ENCODE measurements at regions not wholly inside any gene's neighbourhood (a gene's known extent, or its start where the extent isn't known, plus 50 kb on each side); places are given as distances from the start of the nearest gene placed in this dataset.

GRCh38 chr4:15213302-15213970, 211.2 kb downstream of the CPEB2 start:
- TF ChIP-seq CTCF (IDR thresholded peaks at IDR 0.05) = no peak

GRCh38 chr4:15215109-15215508, 212.7 kb upstream of the C1QTNF7 start:
- TF ChIP-seq CTCF (IDR thresholded peaks at IDR 0.05) = no peak

GRCh38 chr4:15226203-15226602, 201.6 kb upstream of the C1QTNF7 start:
- TF ChIP-seq CTCF (IDR thresholded peaks at IDR 0.05) = no peak

GRCh38 chr4:15231265-15232091, 196.4 kb upstream of the C1QTNF7 start:
- peak; percentile 75 for TF ChIP-seq CTCF (IDR thresholded peaks at IDR 0.05)

GRCh38 chr4:15232366-15233263, 195.2 kb upstream of the C1QTNF7 start:
- no peak for TF ChIP-seq CTCF (IDR thresholded peaks at IDR 0.05)

- no peak for TF ChIP-seq CTCF (IDR thresholded peaks at IDR 0.05)
Measured at GRCh38 chr4:15233264-15233597, 194.6 kb upstream of the C1QTNF7 start.

GRCh38 chr4:15233626-15234025, 194.2 kb upstream of the C1QTNF7 start:
- TF ChIP-seq CTCF (IDR thresholded peaks at IDR 0.05) = no peak

Measured in LNCAP (cell line).